GM13977 (cell line): ENCODE measurements at regions not wholly inside any gene's neighbourhood (a gene's known extent, or its start where the extent isn't known, plus 50 kb on each side); places are given as distances from the start of the nearest gene placed in this dataset.

ENCODE experiments used
- DNase-seq: peaks from one replicate; pipeline ENCODE4 v3.0.0; 2012; ENCODE audit warnings: low spot score
- CTCF ChIP-seq: IDR thresholded peaks from 2 replicates; pipeline ENCODE4 v1.5.1; 2012; ENCODE audit warnings: mild to moderate bottlenecking, control low read depth; ENCODE audit not compliant: insufficient read depth; ENCODE audit errors: extremely low read depth, missing control alignments
- in situ Hi-C: fragments of 300-500 bp; cut with MboI; formaldehyde crosslinking; loops from one replicate; pipeline ENCODE4 v1.12.0; 2022; ENCODE audit warnings: low sequenced_read_pairs, low pct_unique_long_range_greater_than_20kb, mixed read lengths, inconsistent platforms; ENCODE audit not compliant: unreplicated experiment

GRCh38 chr9:79011461-79011860, 560.3 kb upstream of the TLE4 start:
- no peak for TF ChIP-seq CTCF
- in situ Hi-C loops = loop anchor here (25.0 kb wide), 1 partner anchor 551 kb away; the partner anchor contains the start of gene TLE4
- no peak for DNase-seq

- in situ Hi-C loops = loop anchor here (25.0 kb wide), 1 partner anchor 550 kb away; the partner anchor contains the start of gene TLE4
- TF ChIP-seq CTCF = no peak
- no peak for DNase-seq
These were observed 559.2 kb upstream of the TLE4 start for GRCh38 chr9:79012561-79012960.

- in situ Hi-C loops = loop anchor here (25.0 kb wide), 1 partner anchor 548 kb away; the partner anchor contains the start of gene TLE4
- no peak for TF ChIP-seq CTCF
- DNase-seq = no peak
These were observed 557.8 kb upstream of the TLE4 start for GRCh38 chr9:79013715-79014610.

- in situ Hi-C loops = loop anchor here (25.0 kb wide), 1 partner anchor 547 kb away; the partner anchor contains the start of gene TLE4
- DNase-seq = no peak
- no peak for TF ChIP-seq CTCF
These were observed 556.7 kb upstream of the TLE4 start for GRCh38 chr9:79014929-79015699.

GRCh38 chr9:79015951-79016350, 555.8 kb upstream of the TLE4 start:
- DNase-seq = no peak
- TF ChIP-seq CTCF = no peak
- in situ Hi-C loops = loop anchor here (25.0 kb wide), 1 partner anchor 546 kb away; the partner anchor contains the start of gene TLE4

GRCh38 chr9:79020276-79020675, 551.5 kb upstream of the TLE4 start:
- no peak for DNase-seq
- in situ Hi-C loops = loop anchor here (25.0 kb wide), 1 partner anchor 542 kb away; the partner anchor contains the start of gene TLE4
- no peak for TF ChIP-seq CTCF
